HG03103 (cell line): ENCODE measurements at regions not wholly inside any gene's neighbourhood (a gene's known extent, or its start where the extent isn't known, plus 50 kb on each side); places are given as distances from the start of the nearest gene placed in this dataset.

Source experiments
- ATAC-seq: cut with Tn5 transposase; IDR thresholded peaks from one replicate; pipeline ENCODE4 v1.9.1; 2021; ENCODE audit warnings: low read depth; ENCODE audit not compliant: unreplicated experiment

DNA sequence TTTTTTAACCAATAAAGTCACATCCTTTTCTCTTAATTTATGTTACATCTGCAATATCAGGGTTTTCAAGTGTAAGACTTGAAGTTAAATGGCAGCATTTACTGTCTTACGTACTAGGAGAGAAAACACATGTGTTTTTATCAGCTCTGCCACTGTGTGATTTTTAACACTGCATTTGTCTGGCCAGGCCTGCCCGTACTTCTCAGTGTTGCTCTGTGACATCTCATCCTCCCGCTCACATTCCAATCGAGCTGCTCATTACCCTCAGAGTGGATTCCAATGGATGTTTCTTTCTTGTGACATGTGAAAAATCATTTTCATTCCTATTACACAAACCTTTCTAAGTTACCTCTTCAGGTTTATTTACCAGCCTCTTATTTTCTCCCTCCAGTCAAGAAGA, 420.3 kb downstream of the FAT4 start:
- ATAC-seq, result no peak

DNA sequence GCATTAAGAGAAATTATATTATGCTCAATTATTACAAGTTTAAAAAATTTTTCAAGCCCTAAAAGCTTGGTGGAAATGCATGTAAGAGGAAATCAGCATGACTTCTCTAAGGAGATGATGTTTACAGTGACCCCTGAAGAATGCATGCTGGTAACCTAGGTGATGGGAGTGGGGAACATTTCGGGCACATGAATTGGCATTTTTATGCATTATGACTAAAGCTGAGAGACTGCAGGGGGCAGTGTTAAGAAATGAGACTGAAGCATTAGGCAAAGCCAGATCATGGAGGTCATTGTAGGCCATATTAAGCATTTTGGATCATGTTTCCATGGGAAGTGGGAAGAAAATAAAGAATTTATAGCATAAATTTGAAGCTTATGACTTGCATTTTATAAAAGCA, 421.3 kb downstream of the FAT4 start:
- no peak for ATAC-seq

DNA sequence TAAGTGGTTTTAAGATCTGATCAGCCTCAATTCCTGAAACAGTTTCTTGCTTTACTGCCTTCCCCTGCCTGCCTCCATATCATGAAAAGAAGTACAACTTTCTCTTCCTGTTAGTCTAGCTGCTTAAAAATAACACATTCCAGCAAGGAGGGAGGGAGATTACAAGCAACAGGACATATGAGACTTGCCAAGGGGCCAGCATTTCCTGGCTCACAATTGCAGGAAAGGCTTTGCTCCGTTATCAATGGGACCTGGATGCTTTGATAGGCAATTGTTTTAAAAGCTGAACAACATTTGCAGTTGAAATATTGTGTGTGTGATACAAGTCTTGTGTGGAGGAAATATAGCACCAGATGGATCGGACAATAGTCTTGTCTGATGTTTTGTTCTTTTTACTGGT, 425.0 kb downstream of the FAT4 start:
- ATAC-seq, result no peak

DNA sequence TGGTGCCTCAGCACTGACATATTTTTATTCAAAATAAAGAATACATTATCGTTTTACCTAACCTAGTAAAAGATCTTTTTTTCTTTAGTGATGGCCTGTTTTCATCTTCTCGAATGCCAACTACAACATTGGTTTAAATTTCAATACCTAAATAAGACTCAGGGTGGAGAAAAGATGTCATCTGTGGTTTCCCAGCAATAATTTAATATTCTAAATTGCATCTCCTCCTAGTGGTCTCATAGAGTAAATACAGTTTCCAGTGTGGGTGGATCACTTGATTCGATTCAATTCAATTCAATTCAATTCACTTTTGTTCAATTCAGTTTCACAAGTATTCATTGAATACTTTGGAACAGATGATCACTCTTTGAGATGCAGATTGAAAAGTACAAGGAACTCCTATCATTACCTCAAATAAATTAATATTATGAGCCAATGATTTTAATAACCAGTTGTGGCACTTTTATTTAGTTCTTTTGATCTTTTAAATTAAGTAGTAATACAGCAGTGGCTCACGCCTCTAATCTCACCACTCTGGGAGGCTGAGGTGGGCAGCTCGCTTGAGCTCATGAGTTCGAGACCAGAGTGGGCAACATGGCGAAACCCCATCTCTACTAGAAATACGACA, 427.2 kb downstream of the FAT4 start:
- no peak for ATAC-seq

DNA sequence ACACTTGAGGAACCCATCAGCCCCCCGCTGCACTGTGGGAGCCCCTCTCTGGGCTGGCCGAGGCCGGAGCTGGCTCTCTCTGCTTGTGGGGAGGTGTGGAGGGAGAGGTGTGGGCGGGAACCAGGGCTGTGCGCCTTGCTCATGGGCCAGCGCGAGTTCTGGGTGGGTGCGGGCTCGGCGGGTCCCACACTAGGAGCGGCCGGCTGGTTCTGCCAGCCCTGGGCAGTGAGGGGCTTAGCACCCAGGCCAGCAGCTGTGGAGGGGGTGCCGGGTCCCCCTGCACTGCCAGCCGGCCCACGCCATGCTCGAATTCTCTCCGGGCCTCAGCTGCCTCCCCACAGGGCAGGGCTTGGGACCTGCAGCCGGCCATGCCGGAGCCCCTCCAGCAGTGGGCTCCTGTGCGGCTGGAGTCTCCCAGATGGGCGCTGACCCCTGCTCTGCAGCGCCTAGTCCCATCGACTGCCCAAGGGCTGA, 430.2 kb downstream of the FAT4 start:
- ATAC-seq, result no peak

DNA sequence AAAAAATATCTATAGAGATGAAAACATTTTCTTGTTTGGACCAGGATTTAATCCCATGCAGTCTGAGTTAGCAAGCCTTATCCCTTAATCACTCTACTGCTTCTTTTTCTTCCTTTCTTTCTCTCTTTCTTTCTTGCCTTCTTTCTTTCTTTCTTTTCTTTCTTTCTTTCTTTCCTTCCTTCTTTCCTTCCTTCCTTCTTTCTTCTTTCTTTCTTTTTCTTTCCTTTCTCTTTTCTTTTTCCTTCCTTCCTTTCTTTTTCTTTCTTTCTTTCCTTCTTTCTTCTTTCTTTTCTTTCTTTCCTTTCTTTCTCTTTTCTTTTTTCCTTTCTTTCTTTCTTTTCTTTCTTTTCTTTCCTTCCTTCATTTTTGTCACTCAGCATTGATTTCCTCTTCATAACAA, 434.6 kb downstream of the FAT4 start:
- ATAC-seq, result no peak

DNA sequence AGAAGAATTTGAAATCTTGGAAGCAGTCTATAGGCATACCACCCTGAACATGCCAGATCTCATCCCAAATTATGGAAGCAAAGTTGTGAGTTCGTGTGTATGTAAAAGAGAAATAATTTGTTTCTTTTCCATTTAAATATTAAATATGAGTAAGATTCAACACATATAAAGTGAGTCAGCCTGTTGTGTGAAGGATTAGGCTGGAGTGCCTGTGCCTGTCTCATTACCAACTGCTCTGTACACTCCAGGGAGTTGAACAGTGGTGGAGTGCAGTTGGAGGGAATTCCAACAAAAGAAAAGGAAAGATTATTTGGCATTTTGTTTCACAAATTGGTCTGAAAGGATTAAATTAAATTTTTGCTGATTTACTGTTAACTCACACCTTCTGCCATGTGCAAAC, 435.6 kb downstream of the FAT4 start:
- ATAC-seq, result no peak

DNA sequence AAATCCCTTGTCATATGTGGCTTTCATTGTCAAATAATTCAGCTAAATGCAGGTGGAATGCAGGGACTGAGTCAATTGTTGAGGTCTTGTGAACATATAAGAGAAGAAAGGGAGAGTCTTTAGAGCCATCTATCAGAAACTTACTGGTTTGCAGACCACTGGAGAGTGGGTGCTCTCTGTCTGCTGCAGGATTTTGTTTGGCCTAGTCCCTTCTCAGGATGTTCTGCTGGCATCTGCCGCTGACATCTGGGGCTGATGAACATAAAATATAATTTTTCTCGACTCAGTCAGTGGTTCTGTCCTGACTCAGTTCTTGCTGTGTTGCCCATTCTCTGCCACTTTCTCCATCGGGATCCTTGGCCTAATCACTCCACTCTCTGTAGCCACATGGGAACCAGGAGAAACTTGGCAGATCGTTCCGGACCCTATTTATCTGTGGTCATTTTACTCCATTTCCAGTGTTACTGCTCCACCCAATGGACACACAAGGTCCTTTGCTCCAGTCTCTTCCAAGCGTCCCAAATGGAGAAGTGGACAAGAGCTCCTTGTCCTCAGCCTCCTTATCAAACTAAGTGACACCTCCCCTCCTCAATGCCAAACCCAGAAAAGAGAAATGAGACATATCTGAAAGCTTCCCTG, 436.2 kb downstream of the FAT4 start:
- ATAC-seq, result no peak

DNA sequence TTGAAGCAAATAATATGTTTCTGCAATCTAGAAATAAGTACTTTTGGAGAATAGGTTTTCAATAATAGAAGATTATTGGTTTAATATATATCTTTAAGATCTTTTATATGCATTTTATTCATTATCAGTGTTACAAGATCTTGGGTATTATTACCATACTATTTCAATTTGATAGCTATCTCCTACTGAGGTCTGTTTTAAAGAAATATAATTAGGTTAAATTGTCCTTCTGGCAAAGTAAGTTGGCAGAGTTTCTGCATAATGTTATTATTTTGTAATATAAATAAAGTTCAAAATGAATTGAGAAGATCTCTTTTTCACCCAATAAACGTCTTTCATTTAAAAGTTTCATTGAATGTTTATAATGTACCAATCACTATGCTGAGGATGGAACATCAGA, 443.7 kb downstream of the FAT4 start:
- ATAC-seq, result no peak

DNA sequence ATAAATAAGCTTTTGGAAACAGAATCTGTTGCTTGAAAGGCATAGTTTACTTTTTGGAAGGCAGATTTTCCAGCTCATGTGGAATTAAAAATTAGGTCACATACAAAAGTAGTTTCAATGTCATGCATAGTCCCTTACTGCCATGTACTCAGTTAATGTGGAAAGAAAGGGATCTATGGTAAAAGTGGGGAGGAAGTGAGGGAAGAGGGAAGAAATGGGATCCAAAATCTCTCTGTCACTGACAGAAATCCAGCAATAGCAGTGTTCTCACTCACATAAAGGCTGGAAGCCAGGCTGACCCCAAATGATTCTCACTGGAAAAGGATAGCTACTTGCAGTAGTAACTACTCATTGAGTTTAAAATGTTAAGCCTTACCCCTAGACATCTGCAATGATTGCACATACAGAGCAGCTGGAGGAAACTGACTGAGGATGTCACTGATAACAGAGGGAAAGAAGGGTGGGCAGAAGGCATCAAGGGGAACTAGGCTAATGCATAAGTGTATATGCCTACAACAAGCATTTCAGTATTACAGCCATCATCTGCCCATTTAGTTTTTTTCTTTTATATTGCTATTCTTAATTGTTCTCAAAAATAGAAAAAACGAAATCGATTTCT, 445.6 kb downstream of the FAT4 start:
- no peak for ATAC-seq

DNA sequence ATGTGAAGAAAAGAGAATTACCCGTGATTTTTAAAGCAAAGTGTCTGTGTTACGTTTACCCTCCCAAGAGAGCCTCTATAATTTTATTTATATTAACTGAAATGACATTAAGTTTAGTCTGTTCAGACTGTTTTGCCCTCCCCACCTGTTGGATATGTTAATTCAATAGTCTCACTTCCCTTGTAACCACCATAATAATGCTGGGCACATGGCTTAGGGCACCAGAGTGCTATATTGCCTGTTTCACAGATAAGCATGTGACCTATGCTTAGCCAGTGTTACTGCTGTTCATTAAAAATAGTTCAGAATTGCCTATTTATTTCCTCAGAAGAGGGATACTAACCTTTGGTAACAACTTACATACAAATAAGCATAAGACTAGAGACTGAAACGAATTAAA, 446.2 kb downstream of the FAT4 start:
- no peak for ATAC-seq

DNA sequence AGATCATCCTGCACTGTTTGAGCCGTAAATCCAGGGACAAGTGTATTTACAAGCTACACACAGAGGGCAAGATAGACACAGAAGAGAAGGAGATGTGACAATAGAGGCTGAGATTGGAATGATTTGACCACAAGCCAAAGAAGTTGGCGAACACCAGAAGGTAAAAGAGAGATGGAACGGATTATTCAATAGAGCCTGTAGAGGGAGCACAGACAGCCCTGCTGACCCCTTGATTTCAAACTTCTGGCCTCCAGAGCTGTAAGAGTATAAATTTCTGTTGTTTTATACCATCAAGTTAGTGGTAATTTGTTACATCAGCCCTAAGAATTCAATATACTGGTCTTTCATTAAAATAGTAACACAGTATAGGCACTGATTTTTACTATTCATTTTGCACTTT, 447.8 kb downstream of the FAT4 start:
- ATAC-seq, result no peak

DNA sequence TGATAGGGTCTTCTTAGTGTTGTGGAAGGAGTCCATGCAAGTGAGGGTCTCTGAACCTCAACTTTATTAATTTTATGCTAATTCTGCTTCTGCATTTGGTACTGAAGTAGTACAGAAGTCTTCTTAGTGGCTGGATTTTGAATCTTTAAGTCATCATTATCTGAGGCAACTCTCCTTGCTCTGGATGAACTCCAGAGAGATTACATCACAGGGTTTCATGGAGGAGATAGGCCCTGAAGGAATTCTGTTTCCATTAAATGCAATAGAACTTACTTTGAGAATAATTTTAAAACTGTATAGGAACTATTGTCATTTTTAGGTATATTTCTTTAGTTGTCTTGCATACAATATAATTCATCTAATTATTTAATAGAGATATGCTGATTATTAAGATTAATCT, 451.2 kb downstream of the FAT4 start:
- no peak for ATAC-seq

DNA sequence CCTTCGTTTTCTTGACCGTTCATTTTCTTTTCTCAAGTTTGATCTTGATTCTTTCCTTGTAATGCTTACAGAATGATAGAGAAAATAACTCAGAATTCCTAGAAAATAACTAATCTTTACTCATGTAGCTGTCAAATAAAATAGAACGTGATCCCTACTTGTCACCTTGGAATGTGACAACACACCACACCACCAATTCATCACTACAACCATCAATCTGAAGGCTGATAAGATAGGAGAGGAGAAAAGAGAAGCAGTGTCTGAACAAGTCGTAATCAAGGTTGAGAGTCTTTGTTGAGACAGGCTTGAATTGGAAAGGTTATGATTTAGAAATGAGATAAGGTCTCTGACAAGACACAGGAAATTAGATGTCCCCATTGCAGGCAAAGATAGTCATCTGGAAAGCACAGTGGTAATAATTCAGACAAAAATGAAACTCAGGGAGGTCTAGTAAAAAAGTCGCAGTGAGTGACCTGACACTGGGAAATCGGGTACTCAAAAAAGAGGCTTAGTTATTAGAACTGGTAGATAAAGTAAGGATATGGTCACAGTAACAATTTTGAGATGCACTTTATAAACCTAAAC, 456.2 kb downstream of the FAT4 start:
- no peak for ATAC-seq

DNA sequence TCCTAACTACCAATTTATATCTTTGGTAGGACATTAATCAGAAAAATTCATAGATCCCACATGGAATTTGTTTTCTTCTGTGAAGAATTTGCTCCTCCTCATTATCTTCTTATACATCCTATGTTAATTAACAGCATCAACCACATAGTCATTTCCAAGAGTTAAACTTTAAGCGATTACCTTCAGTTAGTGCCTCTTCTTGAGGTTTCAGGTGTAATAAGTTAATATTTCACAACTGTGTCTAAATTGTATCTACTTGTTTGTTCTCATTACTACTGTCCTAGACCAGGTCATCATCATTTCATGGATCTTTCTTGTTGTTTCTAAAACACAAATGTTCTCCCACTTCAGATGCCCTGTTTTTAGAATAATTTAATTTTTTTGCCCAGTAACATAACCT, 457.9 kb downstream of the FAT4 start:
- ATAC-seq, result no peak

DNA sequence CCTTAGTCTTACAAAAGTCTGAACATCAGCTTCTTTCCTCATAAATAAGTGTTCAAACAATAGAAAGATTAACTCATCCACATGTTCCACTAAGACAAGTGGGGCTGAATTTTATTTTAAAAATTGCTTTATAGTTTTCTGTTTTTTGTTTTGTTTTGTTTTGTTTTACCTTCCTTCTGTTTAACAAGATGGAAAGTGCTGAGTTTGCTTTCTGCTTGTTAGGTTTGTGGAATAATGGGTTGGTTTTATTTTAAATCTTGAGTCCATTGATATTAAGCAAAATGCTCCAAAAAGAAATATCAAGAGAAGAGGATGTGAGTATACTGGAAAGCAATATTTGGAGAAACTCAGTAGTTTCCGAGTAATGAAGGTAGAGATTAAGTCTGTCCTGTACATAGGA, 458.7 kb downstream of the FAT4 start:
- no peak for ATAC-seq

DNA sequence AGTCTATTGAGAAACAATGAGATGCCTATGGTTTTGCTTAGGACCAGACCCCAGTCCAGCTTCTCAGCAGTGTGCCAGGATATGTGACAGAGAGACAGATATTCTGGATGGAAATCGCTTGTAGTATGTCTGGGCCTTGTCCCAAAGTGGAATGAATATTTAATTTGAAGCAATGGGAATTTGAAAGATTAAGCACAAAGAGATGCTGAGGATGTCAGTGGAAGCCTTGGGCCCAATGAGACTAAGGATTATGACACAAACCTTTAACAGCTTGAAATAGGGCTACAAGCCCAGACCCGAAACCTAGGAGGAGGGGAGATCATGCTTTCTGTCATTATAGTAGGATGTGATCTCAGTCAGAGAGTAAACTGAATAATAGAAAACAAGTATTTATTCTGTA, 459.2 kb downstream of the FAT4 start:
- no peak for ATAC-seq

DNA sequence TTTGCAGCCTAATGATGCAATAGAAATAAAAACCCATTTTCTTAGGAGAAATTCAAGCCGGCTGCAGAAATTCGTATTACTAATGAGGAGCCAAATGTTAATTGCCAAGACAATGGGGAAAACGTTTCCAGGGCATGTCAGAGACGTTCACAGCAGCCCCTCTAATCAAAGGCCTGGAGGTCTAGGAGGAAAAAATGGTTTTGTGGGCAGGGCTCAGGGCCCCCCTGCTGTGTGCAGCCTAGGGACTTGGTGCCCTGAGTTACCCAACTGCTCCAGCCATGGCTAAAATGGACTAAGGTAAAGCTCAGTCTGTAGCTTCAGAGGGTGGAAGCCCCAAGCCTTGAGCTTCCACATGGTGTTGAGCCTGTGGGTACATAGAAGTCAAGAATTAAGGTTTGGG, 461.4 kb downstream of the FAT4 start:
- no peak for ATAC-seq

DNA sequence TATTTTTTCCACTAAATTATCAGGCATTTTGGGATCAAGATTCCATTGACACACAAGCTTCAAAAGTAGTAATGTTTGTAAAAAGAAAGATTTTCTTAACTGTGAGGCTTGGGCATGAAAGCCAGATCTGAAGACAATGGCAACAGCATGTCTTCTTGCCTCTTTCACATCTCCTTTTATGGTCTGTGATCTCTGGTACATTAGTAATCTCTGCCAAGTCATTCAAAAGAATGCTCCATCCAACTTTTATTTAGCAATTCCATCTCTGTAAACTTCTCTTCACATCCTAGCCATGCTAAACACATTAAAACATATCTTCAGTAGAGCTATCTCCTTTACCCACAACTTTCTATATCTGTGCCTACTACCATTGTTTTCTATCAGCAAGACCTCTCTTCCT, 465.4 kb downstream of the FAT4 start:
- ATAC-seq, result no peak

DNA sequence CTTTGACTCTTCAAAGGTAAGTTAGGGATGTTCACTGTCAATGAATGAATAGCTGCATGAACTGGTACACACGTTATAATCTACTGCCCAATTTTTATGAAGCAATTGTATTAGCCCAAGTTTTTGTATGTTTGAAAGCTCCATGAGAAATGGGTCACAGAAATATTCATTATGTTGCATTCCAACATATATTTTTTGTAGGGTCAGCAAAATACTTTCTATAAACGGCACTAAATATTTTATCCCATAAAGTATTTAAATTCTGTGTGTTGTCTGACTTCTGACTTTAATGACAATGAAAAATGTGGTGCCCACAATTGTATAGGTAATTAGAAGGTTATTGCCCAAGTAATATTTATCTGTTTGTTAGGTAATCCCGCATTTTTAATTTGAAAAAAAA, 466.0 kb downstream of the FAT4 start:
- ATAC-seq, result no peak

DNA sequence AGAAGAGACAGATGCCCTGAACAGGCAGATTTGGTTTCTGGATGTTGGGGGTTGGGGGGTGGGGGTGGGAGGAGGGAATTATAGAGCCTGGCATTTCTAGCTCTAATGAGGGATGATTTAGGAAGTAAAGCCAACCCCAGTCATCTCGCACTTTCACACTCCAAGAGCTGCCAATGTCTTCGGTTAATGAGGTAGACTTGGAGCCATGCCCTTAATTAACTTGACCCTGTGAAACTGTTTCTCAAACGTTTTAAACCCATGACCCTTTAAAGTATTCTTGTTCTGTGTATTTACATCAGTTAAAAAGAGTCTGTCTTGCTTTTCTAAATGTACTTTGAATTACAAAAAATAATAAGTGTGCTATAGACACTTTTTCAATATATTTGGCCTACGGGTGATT, 466.9 kb downstream of the FAT4 start:
- no peak for ATAC-seq

DNA sequence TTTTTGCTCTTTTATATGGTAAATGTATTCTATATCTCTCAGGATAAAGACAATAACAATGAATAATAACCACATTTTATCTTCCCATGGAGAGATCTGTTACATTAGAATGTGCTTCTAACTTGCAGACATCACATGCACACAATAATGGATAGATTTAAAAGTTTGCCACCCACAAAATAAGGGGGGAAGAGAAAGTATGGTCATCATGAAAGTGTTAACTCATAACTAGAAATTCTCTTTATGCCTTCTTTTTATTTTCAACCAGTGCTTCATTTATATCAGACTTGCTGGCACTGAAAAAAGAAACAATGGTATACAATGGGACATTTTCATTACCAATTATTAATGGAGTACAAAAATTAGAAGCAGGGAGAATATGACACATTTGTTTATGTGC, 470.0 kb downstream of the FAT4 start:
- no peak for ATAC-seq
